ENCODE measurements at regions not wholly inside any gene's neighbourhood (a gene's known extent, or its start where the extent isn't known, plus 50 kb on each side); places are given as distances from the start of the nearest gene placed in this dataset.

DNA sequence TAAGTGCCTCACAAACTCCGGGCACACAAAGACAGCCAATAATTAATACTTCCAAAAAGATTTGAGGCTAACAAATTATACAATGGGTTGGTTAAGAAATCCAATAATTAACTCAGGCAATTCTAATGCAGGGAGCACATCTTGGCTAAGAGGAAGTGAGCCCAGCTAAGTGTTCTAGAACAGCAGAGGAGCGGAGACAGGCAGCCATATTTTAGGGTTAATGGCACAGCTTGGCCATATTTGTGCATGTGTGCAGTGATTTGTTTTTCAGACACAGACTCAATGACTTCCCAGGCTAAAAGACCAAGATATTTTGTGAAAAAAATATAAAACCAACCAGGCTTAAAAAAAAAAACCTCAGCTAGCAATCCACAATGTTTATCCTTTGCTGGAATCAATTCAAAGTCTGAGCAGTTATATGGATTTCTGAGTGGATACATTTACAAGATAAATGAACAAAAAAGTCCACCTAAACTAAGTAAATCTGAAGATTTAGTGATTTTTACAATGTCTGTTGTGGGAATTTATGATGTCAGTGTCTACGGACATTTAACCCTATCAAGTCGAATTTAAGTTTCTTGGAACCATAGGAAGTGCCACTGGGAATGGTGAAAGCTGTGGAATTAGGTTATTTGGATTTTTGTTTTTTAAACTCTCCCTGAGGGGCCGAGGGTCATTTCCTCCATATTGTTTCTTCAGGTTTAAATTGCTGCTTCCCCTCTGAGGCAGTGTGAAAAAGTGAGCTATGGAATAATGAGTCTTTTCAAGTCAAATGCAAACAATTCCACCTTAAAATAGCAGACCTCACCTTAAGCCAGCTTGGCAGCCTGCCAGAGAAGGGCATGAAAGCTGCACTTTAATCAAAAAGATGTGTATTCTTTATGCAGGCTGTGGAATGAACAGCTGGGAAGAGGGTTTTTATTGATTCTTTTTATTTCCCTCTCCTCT lies 413.7 kb upstream of the TBL1XR1 start:
- H3K36me3 ChIP-seq, result no peaks in the 10 kb centered on the region
- no peaks in the 10 kb centered on the region for H3K9me3 ChIP-seq
- H3K27me3 ChIP-seq, result no peaks in the 10 kb centered on the region
- DNase-seq, result peak in 1 of 5 donors; percentile 50
- no peak overlapping the region for H3K4me3 ChIP-seq
- TF ChIP-seq, protein P1, sequence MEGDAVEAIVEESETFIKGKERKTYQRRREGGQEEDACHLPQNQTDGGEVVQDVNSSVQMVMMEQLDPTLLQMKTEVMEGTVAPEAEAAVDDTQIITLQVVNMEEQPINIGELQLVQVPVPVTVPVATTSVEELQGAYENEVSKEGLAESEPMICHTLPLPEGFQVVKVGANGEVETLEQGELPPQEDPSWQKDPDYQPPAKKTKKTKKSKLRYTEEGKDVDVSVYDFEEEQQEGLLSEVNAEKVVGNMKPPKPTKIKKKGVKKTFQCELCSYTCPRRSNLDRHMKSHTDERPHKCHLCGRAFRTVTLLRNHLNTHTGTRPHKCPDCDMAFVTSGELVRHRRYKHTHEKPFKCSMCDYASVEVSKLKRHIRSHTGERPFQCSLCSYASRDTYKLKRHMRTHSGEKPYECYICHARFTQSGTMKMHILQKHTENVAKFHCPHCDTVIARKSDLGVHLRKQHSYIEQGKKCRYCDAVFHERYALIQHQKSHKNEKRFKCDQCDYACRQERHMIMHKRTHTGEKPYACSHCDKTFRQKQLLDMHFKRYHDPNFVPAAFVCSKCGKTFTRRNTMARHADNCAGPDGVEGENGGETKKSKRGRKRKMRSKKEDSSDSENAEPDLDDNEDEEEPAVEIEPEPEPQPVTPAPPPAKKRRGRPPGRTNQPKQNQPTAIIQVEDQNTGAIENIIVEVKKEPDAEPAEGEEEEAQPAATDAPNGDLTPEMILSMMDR (IDR thresholded peaks at IDR 0.05), result no peak
- TF ChIP-seq POLR2A (IDR thresholded peaks at IDR 0.05) (no peak), EP300 (IDR thresholded peaks at IDR 0.05) (no peak)
- no peak overlapping the region for H3K27ac ChIP-seq
- H3K4me1 ChIP-seq (ENCODE audit: insufficient read depth), result peaks cover 11% of the 10 kb centered on the region
- 63 to 71% (median 63%) methylated on average over 5 of the region's 5 CpGs for WGBS, 3 donors
- intact Hi-C loops (cut with DNase I), result no loop called here

DNA sequence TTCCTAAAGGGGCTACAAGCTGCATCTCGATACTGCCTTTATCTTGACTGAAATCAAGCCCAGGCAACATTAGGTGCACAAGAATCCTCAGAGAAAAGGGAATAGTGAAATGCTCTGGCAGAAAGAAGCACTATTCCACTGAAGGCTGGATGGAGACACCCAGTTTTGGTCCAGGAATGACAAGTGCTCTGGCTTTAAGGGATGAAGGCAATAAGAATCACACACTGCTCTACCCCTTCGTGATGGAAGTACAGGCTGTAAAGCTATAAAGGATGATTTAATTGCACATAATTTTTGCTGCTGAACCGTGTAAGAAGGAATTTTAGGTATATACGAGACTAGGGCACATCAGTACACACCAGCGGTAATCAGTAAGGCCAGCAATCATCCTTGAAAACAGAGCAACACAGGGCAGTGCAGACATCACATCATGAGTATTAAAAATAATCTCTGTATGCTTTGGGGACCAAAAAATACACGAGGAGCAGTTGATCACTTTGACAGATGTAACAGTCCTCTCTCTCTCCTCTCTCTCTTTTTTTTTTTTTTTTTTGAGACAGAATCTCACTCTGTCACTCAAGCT lies 414.6 kb upstream of the TBL1XR1 start:
- WGBS, 3 donors, result 64 to 68% (median 67%) methylated on average over 6 of the region's 6 CpGs
- DNase-seq, result no peak
- Histone ChIP-seq H3K27ac (no peak overlapping the region), H3K27me3 (no peaks in the 10 kb centered on the region), H3K36me3 (no peaks in the 10 kb centered on the region), H3K9me3 (no peaks in the 10 kb centered on the region), H3K4me3 (no peak overlapping the region), H3K4me1 (ENCODE audit: insufficient read depth) (peaks cover 11% of the 10 kb centered on the region)
- intact Hi-C loops (cut with DNase I), result no loop called here
- no peak for TF ChIP-seq EP300 (IDR thresholded peaks at IDR 0.05)
- TF ChIP-seq POLR2A (IDR thresholded peaks at IDR 0.05), result no peak
- TF ChIP-seq, protein P1 (IDR thresholded peaks at IDR 0.05), result no peak

DNA sequence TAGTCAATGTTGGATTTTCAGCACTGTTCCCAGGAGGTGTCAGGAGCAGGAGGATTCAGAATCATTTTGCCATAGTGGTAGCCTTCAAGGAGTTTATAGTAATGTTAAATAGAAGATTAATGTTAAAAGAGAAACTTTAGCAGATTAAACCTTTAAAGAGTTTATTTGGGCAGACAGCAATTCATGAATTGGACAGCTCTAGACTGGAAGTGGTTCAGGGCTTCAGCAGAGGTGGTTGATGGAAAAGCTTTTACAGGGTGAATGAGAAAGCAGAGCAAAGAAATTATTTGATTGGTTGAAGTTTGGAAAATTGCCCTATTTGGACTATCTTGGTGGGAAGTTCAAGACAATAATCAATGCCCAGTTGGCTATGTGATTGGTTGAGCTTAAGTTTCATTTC lies 416.6 kb upstream of the TBL1XR1 start:
- no peak overlapping the region for H3K27ac ChIP-seq
- H3K4me1 ChIP-seq (ENCODE audit: insufficient read depth), result peaks cover 4% of the 10 kb centered on the region
- H3K27me3 ChIP-seq, result no peaks in the 10 kb centered on the region
- TF ChIP-seq POLR2A (IDR thresholded peaks at IDR 0.05) (no peak), EP300 (IDR thresholded peaks at IDR 0.05) (no peak)
- TF ChIP-seq, protein P1 (IDR thresholded peaks at IDR 0.05), result no peak
- no peak for DNase-seq
- no peak overlapping the region for H3K4me3 ChIP-seq
- H3K36me3 ChIP-seq, result no peaks in the 10 kb centered on the region
- no peaks in the 10 kb centered on the region for H3K9me3 ChIP-seq
- intact Hi-C loops (cut with DNase I), result no loop called here

DNA sequence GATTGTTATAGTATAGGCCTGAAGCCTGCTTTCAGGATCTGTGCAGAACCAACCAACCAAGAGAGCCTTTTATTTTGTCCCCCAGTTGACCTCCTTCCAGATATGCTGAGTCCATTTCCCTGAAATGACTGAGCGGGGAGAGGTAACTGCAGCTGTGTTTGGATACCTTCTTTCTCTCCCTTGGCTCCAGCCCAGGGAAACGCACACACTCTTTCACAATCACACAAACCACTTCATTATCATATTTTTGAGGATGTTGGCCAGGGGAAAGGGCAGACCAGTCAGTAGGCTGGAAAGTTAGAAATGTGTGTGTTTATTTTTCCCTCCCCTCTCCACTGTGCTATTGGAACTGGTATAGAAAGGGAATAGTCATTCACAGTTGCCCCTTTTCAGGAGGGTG lies 417.7 kb upstream of the TBL1XR1 start:
- TF ChIP-seq, protein P1 (IDR thresholded peaks at IDR 0.05), result no peak
- no peak for TF ChIP-seq EP300 (IDR thresholded peaks at IDR 0.05)
- no peak for TF ChIP-seq POLR2A (IDR thresholded peaks at IDR 0.05)
- no peak overlapping the region for H3K4me3 ChIP-seq
- H3K4me1 ChIP-seq (ENCODE audit: insufficient read depth), result peaks cover 5% of the 10 kb centered on the region
- WGBS, 3 donors, result 8 to 18% (median 17%) methylated on average over 2 of the region's 2 CpGs
- intact Hi-C loops (cut with DNase I), result no loop called here
- no peak overlapping the region for H3K27ac ChIP-seq
- no peaks in the 10 kb centered on the region for H3K27me3 ChIP-seq
- no peaks in the 10 kb centered on the region for H3K36me3 ChIP-seq
- no peaks in the 10 kb centered on the region for H3K9me3 ChIP-seq
- DNase-seq, result peak; percentile 74 to 85 (median 76)

All from ovary (tissue), 7 donors.